Tibial nerve (tissue), 3 donors: ENCODE measurements at regions not wholly inside any gene's neighbourhood (a gene's known extent, or its start where the extent isn't known, plus 50 kb on each side); places are given as distances from the start of the nearest gene placed in this dataset.

Experiments
- POLR2A ChIP-seq, 2 donors: fragments of 450-650 bp; IDR thresholded peaks; one replicate each; pipeline ENCODE4 v1.6.1; 2017; ENCODE audit warnings: antibody characterized with exemption in 2 of 2, mild to moderate bottlenecking in 2 of 2, moderate library complexity in 2 of 2
- TF ChIP-seq, protein P1 (sequence below), 5 experiments: fragments of 200-600 bp in 3 of 5; fragments of 450-650 bp in 2 of 5; sonication (generic) in 3 of 5; IDR thresholded peaks; one replicate each; pipeline ENCODE4 v1.5.1; 2016 to 2019; ENCODE audit warnings: antibody characterized with exemption in 5 of 5, mild to moderate bottlenecking in 3 of 5, moderate library complexity in 2 of 5

DNA sequence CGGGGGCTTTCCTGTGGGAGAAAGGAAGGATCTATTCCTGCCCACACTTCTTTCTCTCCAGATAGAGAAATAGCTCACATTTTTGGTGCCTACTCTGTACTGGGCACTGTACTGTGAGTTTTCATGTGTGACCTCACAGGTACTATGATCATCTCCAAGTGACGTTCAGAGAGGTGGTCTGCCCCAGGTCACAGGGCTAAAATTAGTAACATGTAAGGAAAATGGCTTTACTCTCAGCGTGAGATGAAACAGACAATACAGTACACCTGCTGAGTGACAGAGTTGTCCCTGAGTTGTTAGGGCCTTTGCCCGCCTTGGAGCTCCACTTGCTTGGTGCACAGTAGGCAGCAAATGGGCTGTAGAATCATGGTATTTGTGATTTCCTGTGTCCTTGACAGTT, 306.1 kb upstream of the DMRT1 start:
- TF ChIP-seq POLR2A (IDR thresholded peaks at IDR 0.05) = no peak
- TF ChIP-seq, protein P1, sequence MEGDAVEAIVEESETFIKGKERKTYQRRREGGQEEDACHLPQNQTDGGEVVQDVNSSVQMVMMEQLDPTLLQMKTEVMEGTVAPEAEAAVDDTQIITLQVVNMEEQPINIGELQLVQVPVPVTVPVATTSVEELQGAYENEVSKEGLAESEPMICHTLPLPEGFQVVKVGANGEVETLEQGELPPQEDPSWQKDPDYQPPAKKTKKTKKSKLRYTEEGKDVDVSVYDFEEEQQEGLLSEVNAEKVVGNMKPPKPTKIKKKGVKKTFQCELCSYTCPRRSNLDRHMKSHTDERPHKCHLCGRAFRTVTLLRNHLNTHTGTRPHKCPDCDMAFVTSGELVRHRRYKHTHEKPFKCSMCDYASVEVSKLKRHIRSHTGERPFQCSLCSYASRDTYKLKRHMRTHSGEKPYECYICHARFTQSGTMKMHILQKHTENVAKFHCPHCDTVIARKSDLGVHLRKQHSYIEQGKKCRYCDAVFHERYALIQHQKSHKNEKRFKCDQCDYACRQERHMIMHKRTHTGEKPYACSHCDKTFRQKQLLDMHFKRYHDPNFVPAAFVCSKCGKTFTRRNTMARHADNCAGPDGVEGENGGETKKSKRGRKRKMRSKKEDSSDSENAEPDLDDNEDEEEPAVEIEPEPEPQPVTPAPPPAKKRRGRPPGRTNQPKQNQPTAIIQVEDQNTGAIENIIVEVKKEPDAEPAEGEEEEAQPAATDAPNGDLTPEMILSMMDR (IDR thresholded peaks at IDR 0.05) = no peak
